NT2/D1 (cell line): ENCODE measurements at regions not wholly inside any gene's neighbourhood (a gene's known extent, or its start where the extent isn't known, plus 50 kb on each side); places are given as distances from the start of the nearest gene placed in this dataset.

Experiments used
- YY1 ChIP-seq: IDR thresholded peaks from 2 replicates; pipeline ENCODE4 v1.6.1; 2011; ENCODE audit not compliant: insufficient read length, insufficient read depth
- ZNF274 ChIP-seq: IDR thresholded peaks from 2 replicates; pipeline ENCODE4 v1.6.1; 2011; ENCODE audit warnings: mild to moderate bottlenecking, low read depth, low read length

GRCh38 chrX:20989361-20989760 is 384.9 kb upstream of the CNKSR2 start:
- TF ChIP-seq YY1 (no peak), ZNF274 (no peak)
